Gastrocnemius medialis (tissue), 4 donors: ENCODE measurements at regions not wholly inside any gene's neighbourhood (a gene's known extent, or its start where the extent isn't known, plus 50 kb on each side); places are given as distances from the start of the nearest gene placed in this dataset.

Source experiments
- ATAC-seq, 2 donors: fragments of 150-250 bp; one replicate each; pipeline ENCODE4 v1.9.1; 2016
- DNase-seq, 2 donors: peaks; one replicate each; pipeline ENCODE4 v3.0.0-alpha.2; 2019
- H3K27ac ChIP-seq, 4 donors: fragments of 200-600 bp; sonication (generic); 1 replicate in 1 of 4; 2 replicates in 3 of 4; pipeline ENCODE4 v1.5.1; 2016 to 2018; ENCODE audit warnings: mild to moderate bottlenecking in 2 of 4, moderate library complexity in 1 of 4
- H3K27me3 ChIP-seq, 3 donors: fragments of 200-600 bp; sonication (generic) in 2 of 3; 1 replicate in 1 of 3; 2 replicates in 2 of 3; pipeline versions ENCODE4 v1.5.1 to v1.6.0; 2016 to 2019; ENCODE audit warnings: mild to moderate bottlenecking in 1 of 3, moderate library complexity in 1 of 3
- H3K36me3 ChIP-seq, 2 donors: fragments of 200-600 bp; sonication (generic) in 1 of 2; one replicate each; pipeline ENCODE4 v1.5.1; 2017 to 2018
- H3K4me1 ChIP-seq, 2 donors: fragments of 200-600 bp; sonication (generic) in 1 of 2; one replicate each; pipeline ENCODE4 v1.5.1; 2016 to 2017; ENCODE audit warnings: mild to moderate bottlenecking in 2 of 2
- H3K4me3 ChIP-seq, 4 donors: fragments of 200-600 bp; sonication (generic) in 3 of 4; 1 replicate in 1 of 4; 2 replicates in 3 of 4; pipeline ENCODE4 v1.5.1; 2016 to 2019; ENCODE audit warnings: mild to moderate bottlenecking in 2 of 4
- H3K9me3 ChIP-seq, 3 donors: fragments of 200-600 bp; sonication (generic) in 2 of 3; 1 replicate in 1 of 3; 2 replicates in 2 of 3; pipeline ENCODE4 v1.5.1; 2016 to 2019
- CTCF ChIP-seq, 5 experiments: fragments of 450-650 bp in 3 of 5; fragments of 200-600 bp in 2 of 5; sonication (generic) in 2 of 5; IDR thresholded peaks in 4 of 5; conservative IDR thresholded peaks in 1 of 5; 1 replicate in 4 of 5; 2 replicates in 1 of 5; pipeline ENCODE4 v1.5.1; 2016 to 2019; ENCODE audit warnings: antibody characterized with exemption in 5 of 5, mild to moderate bottlenecking in 3 of 5, moderate library complexity in 3 of 5
- POLR2A ChIP-seq, 2 donors: fragments of 450-650 bp; IDR thresholded peaks; one replicate each; pipeline ENCODE4 v1.6.1; 2017; ENCODE audit warnings: antibody characterized with exemption in 2 of 2, mild to moderate bottlenecking in 2 of 2, moderate library complexity in 2 of 2
- in situ Hi-C, 4 donors: fragments of 200-750 bp; cut with MboI; loops; one replicate each; pipeline versions ENCODE4 v1.15.0 to v1.8.0; 2017; ENCODE audit warnings: low sequenced_read_pairs in 4 of 4
- intact Hi-C: fragments of 100-400 bp; cut with DNase I; formaldehyde crosslinking; loops from one replicate; pipeline ENCODE4 v1.15.1; 2023; ENCODE audit warnings: low total_unique reads

DNA sequence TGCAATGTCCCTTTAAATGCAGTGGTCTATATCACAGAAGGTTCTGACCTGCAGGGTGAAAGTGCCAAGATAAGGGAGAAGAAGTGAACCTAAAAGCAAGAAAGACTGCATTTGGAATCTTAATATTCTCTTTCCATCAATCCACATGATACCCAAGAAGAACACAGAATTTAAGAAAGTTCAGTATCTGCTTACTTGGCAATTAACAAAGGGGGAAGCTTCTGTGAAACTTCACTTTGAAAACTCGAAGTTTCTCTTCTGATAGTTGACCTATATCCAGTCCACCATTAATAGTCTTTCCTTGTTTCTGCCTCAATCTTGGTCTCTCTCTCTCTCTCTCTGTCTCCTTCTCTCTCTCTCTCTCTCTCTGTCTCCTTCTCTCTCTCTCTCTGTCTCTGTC lies 592.0 kb downstream of the UTRN start:
- Histone ChIP-seq H3K27ac (no peak overlapping the region), H3K36me3 (no peaks in the 10 kb centered on the region), H3K9me3 (no peaks in the 10 kb centered on the region), H3K4me1 (no peaks in the 10 kb centered on the region), H3K27me3 (no peaks in the 10 kb centered on the region), H3K4me3 (no peak overlapping the region)
- in situ Hi-C loops = no loop called here
- TF ChIP-seq POLR2A (IDR thresholded peaks at IDR 0.05) (no peak), CTCF (IDR thresholded peaks at IDR 0.05 in 4 of 5, conservative IDR thresholded peaks at IDR 0.05 in 1 of 5) (no peak)
- intact Hi-C loops = no loop called here
- DNase-seq = no peak
- no peak for ATAC-seq

DNA sequence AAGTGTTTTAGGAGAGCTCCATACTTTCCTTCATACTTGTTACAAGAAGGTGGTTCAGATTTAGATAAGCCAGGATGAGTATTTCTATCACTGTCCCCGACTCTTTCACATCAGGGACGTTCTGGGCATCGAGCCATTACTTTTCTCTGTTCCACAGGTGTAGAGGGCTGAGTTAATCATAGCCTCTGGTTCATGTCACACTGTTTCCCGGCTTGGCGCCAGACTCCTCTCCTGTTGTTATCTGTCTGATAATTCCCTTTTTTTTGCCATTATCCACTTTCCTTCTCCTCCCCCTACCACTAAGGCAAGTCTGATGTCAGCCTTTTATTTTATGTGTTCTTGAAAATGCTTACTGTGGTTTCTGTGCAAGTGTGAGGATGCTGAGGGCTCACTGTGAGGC lies 593.4 kb downstream of the UTRN start:
- ATAC-seq (no peak), DNase-seq (no peak)
- no peaks in the 10 kb centered on the region for H3K27me3 ChIP-seq
- no peaks in the 10 kb centered on the region for H3K36me3 ChIP-seq
- in situ Hi-C loops (no loop called here), intact Hi-C loops (no loop called here)
- TF ChIP-seq POLR2A (IDR thresholded peaks at IDR 0.05) (no peak), CTCF (IDR thresholded peaks at IDR 0.05 in 4 of 5, conservative IDR thresholded peaks at IDR 0.05 in 1 of 5) (no peak)
- H3K27ac ChIP-seq = no peak overlapping the region
- H3K4me3 ChIP-seq = no peak overlapping the region
- no peaks in the 10 kb centered on the region for H3K4me1 ChIP-seq
- H3K9me3 ChIP-seq = no peaks in the 10 kb centered on the region

- TF ChIP-seq POLR2A (IDR thresholded peaks at IDR 0.05) (no peak), CTCF (IDR thresholded peaks at IDR 0.05 in 4 of 5, conservative IDR thresholded peaks at IDR 0.05 in 1 of 5) (no peak)
- H3K4me3 ChIP-seq = no peak overlapping the region
- DNase-seq (no peak), ATAC-seq (no peak)
- no peaks in the 10 kb centered on the region for H3K27me3 ChIP-seq
- H3K9me3 ChIP-seq = no peaks in the 10 kb centered on the region
- intact Hi-C loops (no loop called here), in situ Hi-C loops (no loop called here)
- no peak overlapping the region for H3K27ac ChIP-seq
- no peaks in the 10 kb centered on the region for H3K4me1 ChIP-seq
- no peaks in the 10 kb centered on the region for H3K36me3 ChIP-seq
Observed at GRCh38 chr6:144879436-144879835, 594.3 kb downstream of the UTRN start.

- no peaks in the 10 kb centered on the region for H3K36me3 ChIP-seq
- DNase-seq (no peak), ATAC-seq (no peak)
- intact Hi-C loops = no loop called here
- TF ChIP-seq POLR2A (IDR thresholded peaks at IDR 0.05) (no peak), CTCF (IDR thresholded peaks at IDR 0.05 in 4 of 5, conservative IDR thresholded peaks at IDR 0.05 in 1 of 5) (no peak)
- H3K9me3 ChIP-seq = no peaks in the 10 kb centered on the region
- no peaks in the 10 kb centered on the region for H3K4me1 ChIP-seq
- H3K27ac ChIP-seq = no peak overlapping the region
- no peaks in the 10 kb centered on the region for H3K27me3 ChIP-seq
- in situ Hi-C loops = no loop called here
- no peak overlapping the region for H3K4me3 ChIP-seq
Observed at GRCh38 chr6:144882425-144882824, 597.3 kb downstream of the UTRN start.

DNA sequence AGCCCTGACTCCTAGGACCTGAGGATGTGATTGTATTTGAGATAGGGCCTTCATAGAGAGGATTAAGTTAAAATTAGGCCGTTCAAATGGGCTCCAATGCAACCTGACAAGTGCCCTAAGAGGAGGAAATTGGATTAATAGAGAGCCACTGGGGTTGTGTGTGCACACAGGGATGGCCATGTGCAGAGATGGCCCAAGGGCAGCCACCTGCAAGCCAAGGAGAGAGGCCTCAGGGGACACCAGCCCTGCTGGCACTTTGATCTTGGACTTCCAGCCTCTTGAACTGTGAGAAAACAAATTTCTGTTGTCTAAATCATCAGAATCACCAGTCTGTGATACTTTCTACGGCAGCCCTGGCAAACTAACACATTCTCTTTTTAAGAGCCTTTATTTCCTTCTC lies 598.8 kb downstream of the UTRN start:
- H3K9me3 ChIP-seq = no peaks in the 10 kb centered on the region
- TF ChIP-seq CTCF (IDR thresholded peaks at IDR 0.05 in 4 of 5, conservative IDR thresholded peaks at IDR 0.05 in 1 of 5) (no peak), POLR2A (IDR thresholded peaks at IDR 0.05) (no peak)

More for the DNA sequence above, 598.8 kb downstream of the UTRN start:
- no peak overlapping the region for H3K4me3 ChIP-seq
- DNase-seq (no peak), ATAC-seq (no peak)
- no peak overlapping the region for H3K27ac ChIP-seq
- H3K27me3 ChIP-seq = no peaks in the 10 kb centered on the region
- H3K4me1 ChIP-seq = no peaks in the 10 kb centered on the region
- intact Hi-C loops (no loop called here), in situ Hi-C loops (no loop called here)
- no peaks in the 10 kb centered on the region for H3K36me3 ChIP-seq
